GM11168 (cell line): ENCODE measurements at regions not wholly inside any gene's neighbourhood (a gene's known extent, or its start where the extent isn't known, plus 50 kb on each side); places are given as distances from the start of the nearest gene placed in this dataset.

Experiments used
- in situ Hi-C: fragments of 300-500 bp; cut with MboI; formaldehyde crosslinking; loops from one replicate; pipeline ENCODE4 v1.12.0; 2022; ENCODE audit warnings: low sequenced_read_pairs; ENCODE audit not compliant: unreplicated experiment

GRCh38 chr4:64508089-64508488 lies 98.8 kb upstream of the TECRL start:
- in situ Hi-C loops, result no loop called here

DNA sequence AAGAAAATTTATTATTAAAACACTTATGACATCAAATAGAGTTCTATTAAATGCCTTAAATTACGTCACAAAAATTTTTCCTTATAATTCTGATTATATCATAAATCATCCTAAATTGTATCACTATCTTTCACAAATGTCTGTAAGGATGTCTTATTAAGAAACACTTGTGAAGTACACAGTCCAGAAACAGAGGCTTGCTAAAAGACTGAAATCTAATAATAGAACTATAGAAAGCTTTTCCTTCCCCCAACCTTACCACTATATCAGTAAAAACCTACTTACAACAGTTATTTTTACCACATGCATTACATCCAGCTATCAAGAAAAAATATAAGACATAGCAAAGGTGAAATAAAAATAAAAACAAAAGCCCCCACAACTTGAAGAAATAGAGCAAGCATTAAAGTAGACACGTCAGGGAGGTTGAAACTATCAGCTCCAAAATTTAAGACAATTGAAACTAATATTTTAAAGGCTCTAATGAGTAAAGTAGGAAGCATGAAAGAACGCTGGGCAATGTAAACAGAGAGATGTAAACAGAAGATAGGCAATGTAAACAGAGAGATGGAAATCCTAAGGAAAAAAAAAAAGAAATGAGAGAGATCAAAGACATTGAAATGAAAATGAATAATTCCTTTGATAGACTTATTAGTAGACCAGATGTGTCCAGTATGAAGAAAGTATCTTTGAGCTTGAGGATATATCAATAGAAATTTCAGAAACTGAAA lies 94.9 kb upstream of the TECRL start:
- in situ Hi-C loops, result no loop called here

GRCh38 chr4:64503416-64503815 lies 94.2 kb upstream of the TECRL start:
- in situ Hi-C loops, result no loop called here

GRCh38 chr4:64497491-64497890 lies 88.2 kb upstream of the TECRL start:
- in situ Hi-C loops, result no loop called here

GRCh38 chr4:64495946-64496345 lies 86.7 kb upstream of the TECRL start:
- in situ Hi-C loops, result no loop called here

- in situ Hi-C loops, result no loop called here
These were observed 80.4 kb upstream of the TECRL start for GRCh38 chr4:64489628-64490027.

GRCh38 chr4:64479338-64479737 lies 70.1 kb upstream of the TECRL start:
- in situ Hi-C loops, result no loop called here

DNA sequence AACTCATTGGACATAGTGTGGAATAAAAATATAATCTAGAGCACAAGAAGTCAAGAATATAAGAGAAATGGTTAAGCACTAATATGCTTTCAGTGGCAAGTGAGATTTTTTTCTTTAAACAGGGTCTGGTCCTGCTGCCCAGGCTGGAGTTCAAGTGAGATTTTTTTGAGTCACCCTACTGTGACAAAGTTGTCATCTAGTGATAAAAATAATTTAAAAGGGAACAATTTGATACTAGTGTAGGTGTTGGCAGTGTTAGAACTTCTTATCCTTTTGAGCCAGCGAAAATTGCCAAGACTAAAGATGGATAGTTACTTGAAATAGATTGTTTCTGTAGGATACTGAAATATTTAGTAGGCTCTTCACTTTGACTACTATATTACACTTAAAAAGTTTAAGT lies 67.9 kb upstream of the TECRL start:
- in situ Hi-C loops, result no loop called here

DNA sequence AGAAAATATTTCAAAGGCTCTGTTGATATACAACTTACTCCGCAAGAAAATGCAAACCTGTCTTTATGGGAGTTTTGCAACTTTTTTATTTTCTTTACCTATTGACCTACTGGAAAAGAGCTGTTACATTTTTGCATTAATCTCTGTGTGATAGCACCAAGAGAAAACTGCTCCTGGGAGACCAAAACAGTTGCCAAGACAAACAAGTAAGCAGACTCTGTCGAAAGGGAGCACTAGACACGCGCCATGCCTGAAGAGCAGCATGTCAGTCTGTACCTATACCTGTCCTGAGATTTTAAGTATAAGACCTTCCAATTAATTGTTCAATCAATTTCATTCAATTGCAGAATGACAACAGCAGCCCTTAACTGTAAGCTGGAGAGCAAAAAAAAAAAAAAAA lies 56.0 kb upstream of the TECRL start:
- in situ Hi-C loops, result no loop called here

DNA sequence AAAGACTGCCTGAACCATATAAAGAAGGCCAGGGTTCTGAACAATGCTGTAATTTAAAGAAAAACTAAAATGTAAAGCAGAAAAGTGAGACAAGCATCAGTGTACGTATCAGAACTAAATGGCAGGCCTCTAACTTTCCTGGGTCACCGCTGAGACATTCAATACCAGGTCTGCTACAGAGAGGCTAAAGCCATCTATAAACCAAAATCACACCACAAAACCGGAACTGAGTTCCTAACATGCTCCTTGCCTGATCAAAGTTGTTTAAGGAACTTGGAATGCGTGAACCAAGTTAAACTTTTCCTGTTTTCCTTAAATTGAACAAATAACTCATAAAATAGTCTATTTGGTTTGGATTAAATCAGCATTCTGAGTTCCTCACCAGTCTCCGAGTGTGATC lies 55.3 kb upstream of the TECRL start:
- in situ Hi-C loops, result no loop called here
